ENCODE measurements at regions not wholly inside any gene's neighbourhood (a gene's known extent, or its start where the extent isn't known, plus 50 kb on each side); places are given as distances from the start of the nearest gene placed in this dataset.

DNA sequence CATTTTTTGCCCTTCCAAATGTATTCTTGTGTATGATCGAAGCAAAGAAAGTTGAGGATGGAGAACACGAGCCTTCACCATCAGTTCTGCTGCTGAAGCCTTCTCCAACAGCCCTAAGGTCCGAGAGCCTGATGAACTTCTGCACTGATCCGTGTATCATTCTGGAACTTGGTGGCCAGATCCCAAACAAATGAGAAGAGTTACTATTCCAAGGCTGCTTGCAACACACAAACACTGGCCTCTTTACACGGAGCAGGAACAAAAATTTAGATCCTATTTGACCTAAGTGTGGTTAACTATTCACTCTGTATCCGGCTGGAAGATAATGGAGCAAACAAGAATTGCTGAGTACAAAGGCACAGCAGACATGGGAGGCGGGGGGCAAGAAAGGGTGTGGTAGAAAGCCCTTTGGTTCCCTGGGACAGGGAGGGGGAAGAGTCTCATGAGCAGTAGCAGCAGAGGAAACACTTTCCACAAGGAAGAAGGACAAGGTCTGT is 282.9 kb downstream of the SOX9 start:
- TF ChIP-seq, protein P1, sequence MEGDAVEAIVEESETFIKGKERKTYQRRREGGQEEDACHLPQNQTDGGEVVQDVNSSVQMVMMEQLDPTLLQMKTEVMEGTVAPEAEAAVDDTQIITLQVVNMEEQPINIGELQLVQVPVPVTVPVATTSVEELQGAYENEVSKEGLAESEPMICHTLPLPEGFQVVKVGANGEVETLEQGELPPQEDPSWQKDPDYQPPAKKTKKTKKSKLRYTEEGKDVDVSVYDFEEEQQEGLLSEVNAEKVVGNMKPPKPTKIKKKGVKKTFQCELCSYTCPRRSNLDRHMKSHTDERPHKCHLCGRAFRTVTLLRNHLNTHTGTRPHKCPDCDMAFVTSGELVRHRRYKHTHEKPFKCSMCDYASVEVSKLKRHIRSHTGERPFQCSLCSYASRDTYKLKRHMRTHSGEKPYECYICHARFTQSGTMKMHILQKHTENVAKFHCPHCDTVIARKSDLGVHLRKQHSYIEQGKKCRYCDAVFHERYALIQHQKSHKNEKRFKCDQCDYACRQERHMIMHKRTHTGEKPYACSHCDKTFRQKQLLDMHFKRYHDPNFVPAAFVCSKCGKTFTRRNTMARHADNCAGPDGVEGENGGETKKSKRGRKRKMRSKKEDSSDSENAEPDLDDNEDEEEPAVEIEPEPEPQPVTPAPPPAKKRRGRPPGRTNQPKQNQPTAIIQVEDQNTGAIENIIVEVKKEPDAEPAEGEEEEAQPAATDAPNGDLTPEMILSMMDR (conservative IDR thresholded peaks at IDR 0.05) = no peak
- H3K27ac ChIP-seq = peak overlapping the region; percentile 99; the same call in 1 of the 2 replicates

GRCh38 chr17:72404872-72405271 is 284.1 kb downstream of the SOX9 start:
- peak overlapping the region; percentile 99 for H3K27ac ChIP-seq
- TF ChIP-seq, protein P1 (conservative IDR thresholded peaks at IDR 0.05) = no peak

DNA sequence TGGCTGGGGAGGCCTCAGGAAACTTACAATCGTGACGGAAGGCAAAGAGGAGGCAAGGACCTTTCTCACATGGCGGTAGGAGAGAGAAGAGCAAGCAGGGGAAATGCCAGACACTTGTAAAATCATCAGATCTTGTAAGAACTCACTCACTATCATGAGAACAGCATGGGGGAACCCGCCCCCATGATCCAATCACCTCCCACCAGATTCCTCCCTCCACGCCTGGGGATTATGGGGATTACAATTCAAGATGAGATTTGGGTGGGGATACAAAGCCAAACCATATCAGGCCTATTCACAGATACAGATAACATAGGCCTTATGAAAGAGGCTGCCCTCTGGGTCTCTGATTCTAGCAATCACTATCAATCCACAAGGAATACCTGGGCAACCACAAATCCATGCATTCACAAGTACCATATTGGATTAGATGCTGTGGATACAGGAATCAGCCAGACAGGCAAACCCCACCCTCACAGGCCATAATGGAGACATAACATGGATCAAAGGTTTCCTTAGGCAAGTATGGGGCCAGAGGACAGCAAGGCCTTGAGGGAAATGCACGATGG is 284.9 kb downstream of the SOX9 start:
- TF ChIP-seq, protein P1 (conservative IDR thresholded peaks at IDR 0.05) = no peak
- H3K27ac ChIP-seq = peak overlapping the region; percentile 99

DNA sequence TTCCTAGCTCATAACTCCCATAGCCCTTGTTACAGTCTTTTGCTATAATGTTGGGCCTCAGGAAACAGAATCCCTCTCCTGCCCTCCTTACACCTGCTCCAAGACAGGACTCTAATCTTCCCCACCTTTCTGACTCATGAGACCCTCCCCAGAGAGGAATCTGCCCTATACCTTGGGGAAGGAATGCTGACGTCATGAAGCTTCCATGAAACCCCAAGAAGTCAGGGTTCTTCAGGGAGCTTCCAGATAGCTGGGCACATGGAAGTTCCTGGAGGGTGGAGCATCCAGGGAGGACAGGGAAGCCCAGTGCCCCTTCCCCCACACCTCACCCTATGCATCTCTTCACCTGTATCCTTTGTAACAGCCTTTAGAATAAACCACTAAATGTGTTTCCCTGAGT is 285.7 kb downstream of the SOX9 start:
- TF ChIP-seq, protein P1 (conservative IDR thresholded peaks at IDR 0.05) = no peak
- H3K27ac ChIP-seq = peak overlapping the region; percentile 99

- H3K27ac ChIP-seq = peak overlapping the region; percentile 99
- TF ChIP-seq, protein P1 (conservative IDR thresholded peaks at IDR 0.05) = no peak
These were observed 286.6 kb downstream of the SOX9 start for GRCh38 chr17:72407336-72407909.

DNA sequence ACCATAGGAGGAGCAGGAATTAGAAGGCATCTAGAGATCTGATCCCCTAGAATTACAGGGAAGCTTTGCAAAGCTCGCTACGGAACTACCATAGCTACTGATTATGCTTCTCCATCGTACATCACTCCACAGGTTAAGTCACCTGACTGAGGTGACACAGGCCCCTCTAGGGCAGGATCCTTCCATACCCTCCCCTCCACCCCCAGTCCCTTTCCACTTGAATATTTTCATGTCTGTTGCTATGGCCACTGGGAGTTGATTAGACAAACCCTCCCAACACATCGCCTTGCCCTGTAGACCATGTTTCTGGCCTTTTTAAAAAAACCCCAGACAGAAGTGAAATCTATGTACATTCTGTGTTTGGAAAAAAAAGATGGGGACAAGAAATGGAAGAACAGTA is 287.1 kb downstream of the SOX9 start:
- H3K27ac ChIP-seq = peak overlapping the region; percentile 99

DNA sequence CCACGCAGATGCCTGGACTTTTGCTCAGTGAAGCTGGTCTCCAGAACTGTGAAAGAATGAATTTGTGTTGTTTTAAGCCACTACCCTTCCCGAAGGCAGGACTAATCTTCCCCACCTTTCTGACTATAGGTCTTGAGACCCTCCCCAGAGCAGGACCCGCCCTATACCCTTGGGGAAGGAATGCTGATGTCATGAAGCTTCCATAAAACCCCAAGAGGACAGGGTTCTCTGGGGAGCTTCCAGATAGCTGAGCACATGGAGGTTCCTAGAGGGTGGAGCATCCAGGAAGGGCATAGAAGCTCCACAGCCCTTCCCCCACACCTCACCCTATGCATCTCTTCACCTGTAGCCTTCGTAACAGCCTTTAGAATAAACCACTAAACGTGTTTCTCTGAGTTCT is 287.8 kb downstream of the SOX9 start:
- H3K27ac ChIP-seq = peak overlapping the region; percentile 99
- TF ChIP-seq, protein P1 (conservative IDR thresholded peaks at IDR 0.05) = no peak

More for the DNA sequence above, 287.1 kb downstream of the SOX9 start:
- TF ChIP-seq, protein P1 (conservative IDR thresholded peaks at IDR 0.05) = no peak
